ENCODE measurements at regions not wholly inside any gene's neighbourhood (a gene's known extent, or its start where the extent isn't known, plus 50 kb on each side); places are given as distances from the start of the nearest gene placed in this dataset.

- H2AFZ ChIP-seq (ENCODE audit: low read length): no peak overlapping the region
- H2BK20ac ChIP-seq (ENCODE audit: low read length): no peak overlapping the region
- no peaks in the 10 kb centered on the region for H3K79me2 ChIP-seq (ENCODE audit: control insufficient read depth in 1 of 2, insufficient read depth in 2 of 2, low read length in 2 of 2)
- H2BK15ac ChIP-seq (ENCODE audit: low read length): no peak overlapping the region
- no peak overlapping the region for H2AK5ac ChIP-seq (ENCODE audit: low read depth, low read length)
- no peak overlapping the region for H4K91ac ChIP-seq (replicated peaks; ENCODE audit: insufficient read length, low read length)
- WGBS, 2 experiments (ENCODE audit: extremely low coverage in 1 of 2, insufficient coverage in 1 of 2, insufficient read length in 1 of 2, insufficient replicate concordance in 2 of 2, low coverage in 1 of 2, low lambda C conversion rate in 2 of 2, missing lambda C conversion rate in 1 of 2): 77% methylated on average over 6 of the region's 6 CpGs; no CpG with 5 or more reads in 1 of the 2 experiments
- DNase-seq (ENCODE audit: low read depth in 1 of 2, low spot score in 2 of 2) (no peak), FAIRE-seq (no peak)
- CTCF ChIA-PET (ENCODE audit: partially characterized antibody): interaction anchor here (1.4 to 3.4 kb wide), 4 partner anchors 8 to 96 kb away, joined by 3 to 16 read pairs (median 8); no protein-coding TSS in a partner anchor
- no peak overlapping the region for H3K27ac ChIP-seq (ENCODE audit: low read depth, low read length)
- H3K4me2 ChIP-seq (ENCODE audit: insufficient read depth in 1 of 2, low read depth in 2 of 2, low read length in 2 of 2): no peak overlapping the region
- H3K9me3 ChIP-seq (ENCODE audit: insufficient read depth in 2 of 2, low read depth in 1 of 2, low read length in 1 of 2): no peaks in the 10 kb centered on the region
- no peak overlapping the region for H3K14ac ChIP-seq (ENCODE audit: insufficient read length)
- no peak overlapping the region for H2BK12ac ChIP-seq (ENCODE audit: low read depth, low read length)
- H3K4me3 ChIP-seq (ENCODE audit: extremely low read depth in 1 of 4, insufficient read depth in 2 of 4, low read depth in 3 of 4, low read length in 4 of 4): no peak overlapping the region
- no peak overlapping the region for H3K23ac ChIP-seq (ENCODE audit: insufficient read length)
- H3K79me1 ChIP-seq (ENCODE audit: low read depth, low read length): no peaks in the 10 kb centered on the region; the same call in 1 of the 2 replicates
- H3K4me1 ChIP-seq (replicated peaks in 1 of 4; ENCODE audit: control insufficient read depth in 3 of 4, insufficient read depth in 4 of 4, low read length in 3 of 4): no peaks in the 10 kb centered on the region
- peaks cover 0 to 3% of the 10 kb centered on the region in 2 experiments for H4K20me1 ChIP-seq (replicated peaks in 1 of 2; ENCODE audit: control insufficient read depth in 1 of 2, insufficient read depth in 2 of 2, low read length in 2 of 2)
- H3K27me3 ChIP-seq (replicated peaks in 1 of 4; ENCODE audit: control insufficient read depth in 3 of 4, extremely low read depth in 1 of 4, insufficient read depth in 3 of 4, low read length in 3 of 4): peaks cover 4 to 30% (median 14%) of the 10 kb centered on the region in 4 experiments
- H3K56ac ChIP-seq (replicated peaks; ENCODE audit: insufficient read length, low read depth, low read length): no peak overlapping the region
- H2BK5ac ChIP-seq (ENCODE audit: low read depth, low read length): no peak overlapping the region
- no peak overlapping the region for H4K8ac ChIP-seq (ENCODE audit: extremely low read depth, insufficient read depth, low read length)
- POLR2A ChIA-PET (ENCODE audit: partially characterized antibody): no interaction called here
- no peak overlapping the region for H3K18ac ChIP-seq (ENCODE audit: extremely low read depth, low read length)
- no peaks in the 10 kb centered on the region for H3K36me3 ChIP-seq (ENCODE audit: control insufficient read depth in 2 of 4, insufficient read depth in 4 of 4, low read length in 3 of 4)
- H2BK120ac ChIP-seq (replicated peaks; ENCODE audit: low read depth, low read length): no peak overlapping the region
- peaks cover 5% of the 10 kb centered on the region; the same call in 1 of the 2 replicates for H3K23me2 ChIP-seq (ENCODE audit: low read depth, low read length)
- no peak overlapping the region for H3K4ac ChIP-seq (replicated peaks; ENCODE audit: insufficient read length, low read depth, low read length)
- no peak overlapping the region for H4K5ac ChIP-seq (ENCODE audit: insufficient read length, low read depth, low read length)
- no peak overlapping the region for H3K9ac ChIP-seq (replicated peaks in 1 of 4; ENCODE audit: extremely low read depth in 1 of 4, low read depth in 3 of 4, low read length in 3 of 4)
- no peak for TF ChIP-seq POLR2A (IDR thresholded peaks at IDR 0.05; ENCODE audit: control extremely low read depth in 1 of 2, low read depth in 2 of 2, low read length in 2 of 2)
- no peak for TF ChIP-seq ATF3 (IDR thresholded peaks at IDR 0.05; ENCODE audit: insufficient read depth, low read depth, low read length)
- no peak for TF ChIP-seq CTBP2 (IDR thresholded peaks at IDR 0.05; ENCODE audit: borderline replicate concordance, insufficient read depth, insufficient read length, low read length)
- TF ChIP-seq TCF12 (IDR thresholded peaks at IDR 0.05; ENCODE audit: low read depth, low read length): no peak
- no peak for TF ChIP-seq NANOG (IDR thresholded peaks at IDR 0.05; ENCODE audit: insufficient read depth, low read depth, low read length, poor library complexity, severe bottlenecking)
- no peak for TF ChIP-seq SP4 (IDR thresholded peaks at IDR 0.05; ENCODE audit: low read length)
- no peak for TF ChIP-seq CBX8 (IDR thresholded peaks at IDR 0.05; ENCODE audit: borderline replicate concordance, low read depth, low read length)
- no peak for TF ChIP-seq SIN3A (conservative IDR thresholded peaks at IDR 0.05 in 1 of 2, IDR thresholded peaks at IDR 0.05 in 1 of 2; ENCODE audit: low read depth in 1 of 2, low read length in 2 of 2)
- no peak for TF ChIP-seq MAX (IDR thresholded peaks at IDR 0.05)
- TF ChIP-seq CHD2 (IDR thresholded peaks at IDR 0.05; ENCODE audit: low read length): no peak
- TF ChIP-seq HDAC2 (IDR thresholded peaks at IDR 0.05; ENCODE audit: borderline replicate concordance in 1 of 2, low read depth in 2 of 2, low read length in 2 of 2): no peak
- TF ChIP-seq GTF2F1 (IDR thresholded peaks at IDR 0.05; ENCODE audit: borderline replicate concordance, low read depth, low read length): no peak
- TF ChIP-seq CREB1 (IDR thresholded peaks at IDR 0.05): no peak
- TF ChIP-seq GABPA (IDR thresholded peaks at IDR 0.05; ENCODE audit: borderline replicate concordance, insufficient read depth, low read length): no peak
Measured at GRCh38 chr22:23377767-23378166, 197.5 kb downstream of the BCR start.

Data from H1 (cell line).